A172 (cell line): ENCODE measurements at regions not wholly inside any gene's neighbourhood (a gene's known extent, or its start where the extent isn't known, plus 50 kb on each side); places are given as distances from the start of the nearest gene placed in this dataset.
"Not testable (repeated sequence)": the region's sequence is repeated elsewhere in the genome, so short reads cannot be mapped to it uniquely, and the experiment has no call there.

Experiments
- DNase-seq: peaks from one replicate; pipeline ENCODE4 v3.0.0-alpha.2; 2015; ENCODE audit warnings: low spot score

GRCh38 chr1:213464786-213465460, 413.9 kb downstream of the RPS6KC1 start:
- DNase-seq: no peak

- no peak for DNase-seq
Measured at GRCh38 chr1:213466541-213466940, 415.5 kb downstream of the RPS6KC1 start.

- no peak for DNase-seq
Measured at GRCh38 chr1:213474054-213474453, 423.0 kb downstream of the RPS6KC1 start.

- no peak for DNase-seq
Measured at GRCh38 chr1:213481395-213481794, 430.4 kb downstream of the RPS6KC1 start.

GRCh38 chr1:213484333-213484732, 433.3 kb downstream of the RPS6KC1 start:
- DNase-seq: no peak

GRCh38 chr1:213484758-213485157, 433.7 kb downstream of the RPS6KC1 start:
- DNase-seq: no peak

GRCh38 chr1:213486488-213486887, 435.4 kb downstream of the RPS6KC1 start:
- no peak for DNase-seq

GRCh38 chr1:213491468-213491867, 440.4 kb downstream of the RPS6KC1 start:
- no peak for DNase-seq

- no peak for DNase-seq
Measured at GRCh38 chr1:213492161-213493041, 441.4 kb downstream of the RPS6KC1 start.

GRCh38 chr1:213499444-213499843, 448.4 kb downstream of the RPS6KC1 start:
- DNase-seq: no peak

GRCh38 chr1:213507472-213508223, 456.6 kb downstream of the RPS6KC1 start:
- DNase-seq: no peak

- DNase-seq: no peak
Measured at GRCh38 chr1:213511173-213511572, 460.1 kb downstream of the RPS6KC1 start.

GRCh38 chr1:213512316-213512715, 461.3 kb downstream of the RPS6KC1 start:
- DNase-seq: no peak

GRCh38 chr1:213513006-213513405, 462.0 kb downstream of the RPS6KC1 start:
- DNase-seq: no peak

- DNase-seq: not testable (repeated sequence)
Measured at GRCh38 chr1:213514408-213515179, 463.6 kb downstream of the RPS6KC1 start.

- DNase-seq: no peak
Measured at GRCh38 chr1:213519098-213519497, 468.1 kb downstream of the RPS6KC1 start.

- DNase-seq: no peak
Measured at GRCh38 chr1:213521206-213521605, 466.6 kb upstream of the PROX1 start.

GRCh38 chr1:213523781-213524398, 463.9 kb upstream of the PROX1 start:
- DNase-seq: no peak

- DNase-seq: no peak
Measured at GRCh38 chr1:213526306-213526705, 461.5 kb upstream of the PROX1 start.

GRCh38 chr1:213530611-213531320, 457.0 kb upstream of the PROX1 start:
- no peak for DNase-seq
